Mononuclear cell (primary cell): ENCODE measurements at regions not wholly inside any gene's neighbourhood (a gene's known extent, or its start where the extent isn't known, plus 50 kb on each side); places are given as distances from the start of the nearest gene placed in this dataset.

Experiments
- H3K27me3 ChIP-seq: 2 replicates; pipeline ENCODE4 v1.6.0; 2011; ENCODE audit warnings: low read length, control low read depth; ENCODE audit not compliant: insufficient read depth
- H3K4me1 ChIP-seq: 2 replicates; pipeline ENCODE4 v1.5.1; 2011; ENCODE audit warnings: mild to moderate bottlenecking, low read length, control low read depth; ENCODE audit not compliant: insufficient read depth
- H3K4me3 ChIP-seq: 2 replicates; pipeline ENCODE4 v1.5.1; 2011; ENCODE audit warnings: mild to moderate bottlenecking, low read length, moderate library complexity
- H3K9me3 ChIP-seq: 2 replicates; pipeline ENCODE4 v1.5.1; 2011; ENCODE audit warnings: low read depth, mild to moderate bottlenecking, control low read depth, low read length

GRCh38 chr10:100612601-100613595 is 77.2 kb downstream of the HIF1AN start:
- no peaks in the 10 kb centered on the region for H3K9me3 ChIP-seq
- no peaks in the 10 kb centered on the region for H3K4me1 ChIP-seq
- H3K27me3 ChIP-seq = no peaks in the 10 kb centered on the region
- H3K4me3 ChIP-seq = no peak overlapping the region

- H3K4me3 ChIP-seq = no peak overlapping the region
Measured at GRCh38 chr10:100613846-100614245, 78.1 kb downstream of the HIF1AN start.

GRCh38 chr10:100614429-100615095 is 78.8 kb downstream of the HIF1AN start:
- Histone ChIP-seq H3K4me3 (no peak overlapping the region), H3K27me3 (no peaks in the 10 kb centered on the region), H3K9me3 (no peaks in the 10 kb centered on the region), H3K4me1 (no peaks in the 10 kb centered on the region)

More at GRCh38 chr10:100613846-100614245, 78.1 kb downstream of the HIF1AN start:
- Histone ChIP-seq H3K4me1 (no peaks in the 10 kb centered on the region), H3K9me3 (no peaks in the 10 kb centered on the region), H3K27me3 (no peaks in the 10 kb centered on the region)

GRCh38 chr10:100615241-100615640 is 79.5 kb downstream of the HIF1AN start:
- H3K9me3 ChIP-seq = no peaks in the 10 kb centered on the region
- H3K4me3 ChIP-seq = no peak overlapping the region

GRCh38 chr10:100615908-100616307 is 80.2 kb downstream of the HIF1AN start:
- Histone ChIP-seq H3K27me3 (peaks cover 12% of the 10 kb centered on the region), H3K4me3 (no peak overlapping the region), H3K9me3 (no peaks in the 10 kb centered on the region), H3K4me1 (no peaks in the 10 kb centered on the region)

More at GRCh38 chr10:100615241-100615640, 79.5 kb downstream of the HIF1AN start:
- H3K4me1 ChIP-seq = no peaks in the 10 kb centered on the region
- peaks cover 5% of the 10 kb centered on the region for H3K27me3 ChIP-seq

- peaks cover 24% of the 10 kb centered on the region for H3K27me3 ChIP-seq
- H3K4me1 ChIP-seq = no peaks in the 10 kb centered on the region
- H3K9me3 ChIP-seq = no peaks in the 10 kb centered on the region
- no peak overlapping the region for H3K4me3 ChIP-seq
Measured at GRCh38 chr10:100618091-100618615, 82.4 kb downstream of the HIF1AN start.

- Histone ChIP-seq H3K27me3 (peaks cover 24% of the 10 kb centered on the region), H3K4me3 (no peak overlapping the region), H3K4me1 (no peaks in the 10 kb centered on the region), H3K9me3 (no peaks in the 10 kb centered on the region)
Measured at GRCh38 chr10:100618632-100619255, 83.0 kb downstream of the HIF1AN start.

GRCh38 chr10:100620087-100620835 is 84.5 kb downstream of the HIF1AN start:
- Histone ChIP-seq H3K4me1 (no peaks in the 10 kb centered on the region), H3K9me3 (no peaks in the 10 kb centered on the region), H3K4me3 (no peak overlapping the region), H3K27me3 (peaks cover 30% of the 10 kb centered on the region)

GRCh38 chr10:100621360-100622205 is 85.8 kb downstream of the HIF1AN start:
- Histone ChIP-seq H3K9me3 (no peaks in the 10 kb centered on the region), H3K4me3 (no peak overlapping the region), H3K27me3 (peaks cover 36% of the 10 kb centered on the region), H3K4me1 (no peaks in the 10 kb centered on the region)

- H3K4me3 ChIP-seq = no peak overlapping the region
- peaks cover 38% of the 10 kb centered on the region for H3K27me3 ChIP-seq
- H3K4me1 ChIP-seq = no peaks in the 10 kb centered on the region
- no peaks in the 10 kb centered on the region for H3K9me3 ChIP-seq
Measured at GRCh38 chr10:100622946-100623345, 87.2 kb downstream of the HIF1AN start.

- peaks cover 38% of the 10 kb centered on the region for H3K27me3 ChIP-seq
- no peaks in the 10 kb centered on the region for H3K4me1 ChIP-seq
- no peak overlapping the region for H3K4me3 ChIP-seq
- no peaks in the 10 kb centered on the region for H3K9me3 ChIP-seq
Measured at GRCh38 chr10:100623521-100624230, 87.9 kb downstream of the HIF1AN start.

- Histone ChIP-seq H3K9me3 (no peaks in the 10 kb centered on the region), H3K4me1 (no peaks in the 10 kb centered on the region), H3K27me3 (peaks cover 38% of the 10 kb centered on the region), H3K4me3 (no peak overlapping the region)
Measured at GRCh38 chr10:100624298-100624697, 88.6 kb downstream of the HIF1AN start.

GRCh38 chr10:100625816-100626215 is 90.1 kb downstream of the HIF1AN start:
- Histone ChIP-seq H3K9me3 (no peaks in the 10 kb centered on the region), H3K4me3 (no peak overlapping the region), H3K4me1 (no peaks in the 10 kb centered on the region), H3K27me3 (peaks cover 28% of the 10 kb centered on the region)
